HG02938 (cell line): ENCODE measurements at regions not wholly inside any gene's neighbourhood (a gene's known extent, or its start where the extent isn't known, plus 50 kb on each side); places are given as distances from the start of the nearest gene placed in this dataset.

ENCODE experiments used
- ATAC-seq: cut with Tn5 transposase; IDR thresholded peaks from one replicate; pipeline ENCODE4 v1.9.1; 2021; ENCODE audit warnings: mild to moderate bottlenecking, moderate library complexity; ENCODE audit not compliant: unreplicated experiment

DNA sequence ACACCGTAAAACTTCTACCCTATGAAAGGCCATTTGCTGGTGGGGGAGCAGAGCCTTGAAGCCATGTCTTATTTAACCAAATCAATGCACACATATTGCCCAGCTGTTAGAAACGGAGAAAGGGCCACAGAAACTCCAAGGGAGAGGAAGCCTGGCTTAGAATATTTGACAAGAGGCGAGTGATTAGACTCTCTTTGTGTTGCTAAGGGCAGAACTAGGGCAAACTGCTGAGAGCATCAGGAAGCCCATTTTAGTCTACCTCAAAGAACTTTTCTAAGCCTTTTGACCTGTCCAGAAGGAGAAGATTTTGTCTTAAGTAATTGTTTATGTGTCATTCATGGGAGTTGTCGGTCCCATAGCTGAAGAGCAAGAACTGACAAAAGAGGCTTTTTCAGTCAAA is 54.4 kb upstream of the CELF4 start:
- no peak for ATAC-seq

DNA sequence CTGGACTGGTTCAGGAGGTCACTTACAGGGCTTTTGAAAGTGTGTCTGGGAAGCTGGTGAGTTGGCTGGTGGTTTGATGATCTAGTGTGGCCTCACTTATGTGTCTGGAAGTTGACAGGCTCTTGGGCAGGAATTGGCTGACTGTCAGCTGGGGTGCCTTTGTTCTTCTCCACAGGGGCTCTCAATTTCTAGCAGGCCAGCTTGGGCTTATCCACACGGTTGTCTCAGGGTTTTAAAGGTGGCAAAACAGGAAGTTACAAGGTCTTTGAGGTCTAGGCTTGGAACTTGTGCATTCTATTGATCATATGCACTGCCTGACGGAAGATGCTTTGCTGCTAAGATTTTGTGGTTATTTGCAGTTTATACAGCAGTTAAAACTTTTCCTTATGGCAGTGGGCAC is 52.0 kb upstream of the CELF4 start:
- ATAC-seq, result no peak
